Loucy (cell line): ENCODE measurements at regions not wholly inside any gene's neighbourhood (a gene's known extent, or its start where the extent isn't known, plus 50 kb on each side); places are given as distances from the start of the nearest gene placed in this dataset.

Experiments
- H2AFZ ChIP-seq: fragments of 200-600 bp; sonication (generic); 2 replicates; pipeline ENCODE4 v1.6.0; 2016; ENCODE audit warnings: antibody characterized with exemption, mild to moderate bottlenecking, low read length, moderate library complexity
- H3F3A ChIP-seq: fragments of 200-600 bp; 2 replicates; pipeline ENCODE4 v1.6.0; 2016; ENCODE audit warnings: antibody characterized with exemption, low read depth, mild to moderate bottlenecking
- H3K27me3 ChIP-seq: fragments of 200-600 bp; sonication (generic); 2 replicates; pipeline ENCODE4 v1.6.1; 2014; ENCODE audit warnings: low read length, mild to moderate bottlenecking; ENCODE audit not compliant: insufficient read depth, poor library complexity, severe bottlenecking
- H3K36me3 ChIP-seq: fragments of 200-600 bp; sonication (generic); 2 replicates; pipeline ENCODE4 v1.6.1; 2016; ENCODE audit warnings: low read length; ENCODE audit not compliant: insufficient read depth
- H3K4me1 ChIP-seq: fragments of 200-600 bp; sonication (generic); 2 replicates; pipeline ENCODE4 v1.5.1; 2014; ENCODE audit warnings: low read length, mild to moderate bottlenecking; ENCODE audit not compliant: insufficient read depth, poor library complexity, severe bottlenecking
- H3K4me2 ChIP-seq: fragments of 200-600 bp; sonication (generic); 2 replicates; pipeline ENCODE4 v1.6.0; 2014; ENCODE audit warnings: antibody characterized with exemption, low read length, low read depth, mild to moderate bottlenecking; ENCODE audit not compliant: poor library complexity, severe bottlenecking
- H3K4me3 ChIP-seq: fragments of 200-600 bp; sonication (generic); 2 replicates; pipeline ENCODE4 v1.5.1; 2014; ENCODE audit warnings: low read length, mild to moderate bottlenecking, mixed read lengths; ENCODE audit not compliant: poor library complexity, severe bottlenecking
- H3K79me2 ChIP-seq: fragments of 200-600 bp; sonication (generic); 2 replicates; pipeline ENCODE4 v1.6.1; 2014; ENCODE audit warnings: low read length; ENCODE audit not compliant: insufficient read depth
- H3K9ac ChIP-seq: fragments of 200-600 bp; sonication (generic); 2 replicates; pipeline ENCODE4 v1.6.0; 2014; ENCODE audit warnings: mild to moderate bottlenecking, low read depth, low read length, moderate library complexity; ENCODE audit not compliant: poor library complexity, severe bottlenecking
- H3K9me2 ChIP-seq: fragments of 200-600 bp; sonication (generic); replicated peaks from 2 replicates; pipeline ENCODE4 v1.6.1; 2016; ENCODE audit warnings: low read depth, low read length, mixed read lengths
- H3K9me3 ChIP-seq: fragments of 200-600 bp; sonication (generic); 2 replicates; pipeline ENCODE4 v1.6.1; 2014; ENCODE audit warnings: mild to moderate bottlenecking, antibody characterized with exemption, low read length, low read depth; ENCODE audit not compliant: insufficient read depth
- H4K20me1 ChIP-seq: fragments of 200-600 bp; sonication (generic); 2 replicates; pipeline ENCODE4 v1.6.0; 2014; ENCODE audit warnings: antibody characterized with exemption, low read length, mild to moderate bottlenecking; ENCODE audit not compliant: insufficient read depth, poor library complexity, severe bottlenecking
- EZH2phosphoT487 ChIP-seq: fragments of 200-600 bp; IDR thresholded peaks from 2 replicates; pipeline ENCODE4 v1.6.1; 2018; ENCODE audit warnings: antibody characterized with exemption, mild to moderate bottlenecking, moderate library complexity, borderline replicate concordance
- TF ChIP-seq, protein P1 (sequence below): fragments of 200-600 bp; sonication (generic); conservative IDR thresholded peaks from 2 replicates; pipeline ENCODE4 v1.5.1; 2014; ENCODE audit warnings: mild to moderate bottlenecking, antibody characterized with exemption, low read length

DNA sequence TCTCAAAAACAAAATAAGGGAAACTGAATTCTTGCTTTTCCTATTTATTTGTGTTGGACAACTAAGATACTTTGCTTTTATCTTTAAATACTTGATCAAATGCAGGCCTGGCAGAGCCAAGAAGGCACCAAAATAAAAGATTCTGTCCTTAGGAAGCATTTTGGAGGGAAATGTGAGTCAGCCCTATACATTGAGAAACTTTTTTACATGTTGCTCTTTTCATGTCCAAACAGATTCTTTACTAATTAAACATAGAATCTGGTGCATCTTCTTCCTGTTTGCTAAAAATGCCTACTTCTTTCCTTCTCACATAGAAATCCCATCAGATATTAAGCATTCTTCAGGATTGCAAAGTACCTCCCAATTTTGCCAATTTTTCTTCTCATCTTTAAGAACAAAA is 1160.4 kb downstream of the EFNA5 start:
- TF ChIP-seq, protein P1, sequence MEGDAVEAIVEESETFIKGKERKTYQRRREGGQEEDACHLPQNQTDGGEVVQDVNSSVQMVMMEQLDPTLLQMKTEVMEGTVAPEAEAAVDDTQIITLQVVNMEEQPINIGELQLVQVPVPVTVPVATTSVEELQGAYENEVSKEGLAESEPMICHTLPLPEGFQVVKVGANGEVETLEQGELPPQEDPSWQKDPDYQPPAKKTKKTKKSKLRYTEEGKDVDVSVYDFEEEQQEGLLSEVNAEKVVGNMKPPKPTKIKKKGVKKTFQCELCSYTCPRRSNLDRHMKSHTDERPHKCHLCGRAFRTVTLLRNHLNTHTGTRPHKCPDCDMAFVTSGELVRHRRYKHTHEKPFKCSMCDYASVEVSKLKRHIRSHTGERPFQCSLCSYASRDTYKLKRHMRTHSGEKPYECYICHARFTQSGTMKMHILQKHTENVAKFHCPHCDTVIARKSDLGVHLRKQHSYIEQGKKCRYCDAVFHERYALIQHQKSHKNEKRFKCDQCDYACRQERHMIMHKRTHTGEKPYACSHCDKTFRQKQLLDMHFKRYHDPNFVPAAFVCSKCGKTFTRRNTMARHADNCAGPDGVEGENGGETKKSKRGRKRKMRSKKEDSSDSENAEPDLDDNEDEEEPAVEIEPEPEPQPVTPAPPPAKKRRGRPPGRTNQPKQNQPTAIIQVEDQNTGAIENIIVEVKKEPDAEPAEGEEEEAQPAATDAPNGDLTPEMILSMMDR: no peak
- no peak for TF ChIP-seq EZH2phosphoT487
- no peaks in the 10 kb centered on the region for H3K79me2 ChIP-seq
- no peaks in the 10 kb centered on the region for H3K9me3 ChIP-seq
- no peak overlapping the region for H3K9ac ChIP-seq
- no peaks in the 10 kb centered on the region for H3K4me1 ChIP-seq
- no peak overlapping the region for H2AFZ ChIP-seq
- H3K36me3 ChIP-seq: no peaks in the 10 kb centered on the region
- H3F3A ChIP-seq: no peaks in the 10 kb centered on the region
- H3K27me3 ChIP-seq: no peaks in the 10 kb centered on the region
- H4K20me1 ChIP-seq: no peaks in the 10 kb centered on the region
- no peaks in the 10 kb centered on the region for H3K9me2 ChIP-seq
- H3K4me3 ChIP-seq: no peak overlapping the region
- no peak overlapping the region for H3K4me2 ChIP-seq

GRCh38 chr5:106508894-106509293 is 1161.8 kb downstream of the EFNA5 start:
- no peak overlapping the region for H2AFZ ChIP-seq
- no peaks in the 10 kb centered on the region for H3K27me3 ChIP-seq
- H3K9me3 ChIP-seq: no peaks in the 10 kb centered on the region
- H3F3A ChIP-seq: no peaks in the 10 kb centered on the region
- no peaks in the 10 kb centered on the region for H4K20me1 ChIP-seq
- no peak overlapping the region for H3K4me3 ChIP-seq
- no peak overlapping the region for H3K9ac ChIP-seq
- TF ChIP-seq EZH2phosphoT487: no peak
- TF ChIP-seq, protein P1: no peak
- no peaks in the 10 kb centered on the region for H3K36me3 ChIP-seq
- H3K9me2 ChIP-seq: no peaks in the 10 kb centered on the region
- no peaks in the 10 kb centered on the region for H3K79me2 ChIP-seq
- no peaks in the 10 kb centered on the region for H3K4me1 ChIP-seq
- H3K4me2 ChIP-seq: no peak overlapping the region

DNA sequence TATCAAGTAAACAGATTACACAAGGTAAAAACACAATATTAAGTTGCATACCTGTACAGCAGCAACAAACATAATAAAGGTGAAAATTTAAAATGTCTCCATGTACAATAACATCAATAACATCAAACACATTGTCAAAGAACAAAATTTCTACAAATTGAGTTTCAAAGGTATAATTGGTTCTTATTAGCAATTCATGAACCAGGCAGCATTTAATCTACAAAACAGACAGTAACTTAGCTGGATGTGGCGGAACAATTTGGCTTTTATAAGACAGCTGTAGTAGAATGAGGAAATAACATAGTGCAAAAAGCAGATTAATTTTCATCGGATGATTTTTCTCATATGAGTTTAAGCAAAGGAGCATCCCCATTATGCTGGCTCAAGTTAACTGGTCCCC is 1176.8 kb downstream of the EFNA5 start:
- Histone ChIP-seq H3K9me3 (no peaks in the 10 kb centered on the region), H2AFZ (no peak overlapping the region), H3K4me1 (no peaks in the 10 kb centered on the region), H3K4me2 (no peak overlapping the region), H3K4me3 (no peak overlapping the region), H3K27me3 (no peaks in the 10 kb centered on the region), H3K36me3 (no peaks in the 10 kb centered on the region), H3F3A (no peaks in the 10 kb centered on the region), H3K9me2 (no peaks in the 10 kb centered on the region), H4K20me1 (no peaks in the 10 kb centered on the region), H3K9ac (no peak overlapping the region), H3K79me2 (no peaks in the 10 kb centered on the region)
- TF ChIP-seq EZH2phosphoT487: no peak
- TF ChIP-seq, protein P1: no peak
